GM21526 (cell line): ENCODE measurements at regions not wholly inside any gene's neighbourhood (a gene's known extent, or its start where the extent isn't known, plus 50 kb on each side); places are given as distances from the start of the nearest gene placed in this dataset.
"Not testable (repeated sequence)": the region's sequence is repeated elsewhere in the genome, so short reads cannot be mapped to it uniquely, and the experiment has no call there.

Experiments used
- ATAC-seq: cut with Tn5 transposase; IDR thresholded peaks from one replicate; pipeline ENCODE4 v1.9.1; 2021; ENCODE audit warnings: moderate library complexity; ENCODE audit not compliant: unreplicated experiment, low FRiP score

- no peak for ATAC-seq
Measured at GRCh38 chr4:33831442-33832066, 2412.8 kb downstream of the ARAP2 start.

GRCh38 chr4:33835764-33836163 is 2408.6 kb downstream of the ARAP2 start:
- ATAC-seq: not testable (repeated sequence)

- no peak for ATAC-seq
Measured at GRCh38 chr4:33837043-33837838, 2407.1 kb downstream of the ARAP2 start.

- ATAC-seq: no peak
Measured at GRCh38 chr4:33841120-33841519, 2403.2 kb downstream of the ARAP2 start.

GRCh38 chr4:33850371-33850902 is 2393.9 kb downstream of the ARAP2 start:
- ATAC-seq: no peak

GRCh38 chr4:33853670-33854069 is 2390.6 kb downstream of the ARAP2 start:
- ATAC-seq: not testable (repeated sequence)

GRCh38 chr4:33864290-33864859 is 2379.9 kb downstream of the ARAP2 start:
- ATAC-seq: no peak

- no peak for ATAC-seq
Measured at GRCh38 chr4:33873791-33874190, 2370.5 kb downstream of the ARAP2 start.

GRCh38 chr4:33878710-33879109 is 2365.6 kb downstream of the ARAP2 start:
- no peak for ATAC-seq

GRCh38 chr4:33881176-33881575 is 2363.1 kb downstream of the ARAP2 start:
- ATAC-seq: no peak

- no peak for ATAC-seq
Measured at GRCh38 chr4:33882246-33882990, 2361.9 kb downstream of the ARAP2 start.

- ATAC-seq: no peak
Measured at GRCh38 chr4:33883111-33883510, 2361.2 kb downstream of the ARAP2 start.

- no peak for ATAC-seq
Measured at GRCh38 chr4:33886356-33886755, 2358.0 kb downstream of the ARAP2 start.

- no peak for ATAC-seq
Measured at GRCh38 chr4:33890841-33891240, 2353.5 kb downstream of the ARAP2 start.

- no peak for ATAC-seq
Measured at GRCh38 chr4:33911959-33912358, 2332.4 kb downstream of the ARAP2 start.

GRCh38 chr4:33914386-33914785 is 2329.9 kb downstream of the ARAP2 start:
- no peak for ATAC-seq

GRCh38 chr4:33923469-33923868 is 2320.8 kb downstream of the ARAP2 start:
- ATAC-seq: no peak

- ATAC-seq: no peak
Measured at GRCh38 chr4:33924239-33924638, 2320.1 kb downstream of the ARAP2 start.

GRCh38 chr4:33924811-33925210 is 2319.5 kb downstream of the ARAP2 start:
- ATAC-seq: no peak

GRCh38 chr4:33930497-33930896 is 2313.8 kb downstream of the ARAP2 start:
- no peak for ATAC-seq

- ATAC-seq: no peak
Measured at GRCh38 chr4:33931026-33931425, 2313.3 kb downstream of the ARAP2 start.
